Myocyte (in vitro differentiated cells): ENCODE measurements at regions not wholly inside any gene's neighbourhood (a gene's known extent, or its start where the extent isn't known, plus 50 kb on each side); places are given as distances from the start of the nearest gene placed in this dataset.
"Not testable (repeated sequence)": the region's sequence is repeated elsewhere in the genome, so short reads cannot be mapped to it uniquely, and the experiment has no call there.

Experiments used
- DNase-seq: peaks from one replicate; pipeline ENCODE4 v3.0.0-alpha.2; 2012; ENCODE audit warnings: low read depth

DNA sequence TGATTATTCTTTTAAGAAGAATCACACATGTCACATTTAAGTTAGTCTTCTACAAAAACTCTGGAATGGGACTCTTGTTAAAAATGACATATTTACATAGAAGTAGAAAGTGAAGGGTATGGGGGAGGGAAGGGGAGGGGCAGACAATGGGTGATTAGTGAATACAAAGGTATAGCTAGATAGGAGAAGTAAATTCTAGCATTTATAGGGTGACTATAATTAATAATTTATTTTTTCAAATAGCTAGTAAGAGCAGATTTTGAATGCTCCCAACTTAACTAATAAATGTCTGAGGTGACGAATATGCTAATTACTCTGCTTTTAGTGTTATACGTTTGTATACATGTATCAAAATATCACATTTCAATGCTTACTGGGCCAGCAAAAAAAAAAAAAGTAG lies 59.4 kb downstream of the BLTP3B start:
- no peak for DNase-seq

DNA sequence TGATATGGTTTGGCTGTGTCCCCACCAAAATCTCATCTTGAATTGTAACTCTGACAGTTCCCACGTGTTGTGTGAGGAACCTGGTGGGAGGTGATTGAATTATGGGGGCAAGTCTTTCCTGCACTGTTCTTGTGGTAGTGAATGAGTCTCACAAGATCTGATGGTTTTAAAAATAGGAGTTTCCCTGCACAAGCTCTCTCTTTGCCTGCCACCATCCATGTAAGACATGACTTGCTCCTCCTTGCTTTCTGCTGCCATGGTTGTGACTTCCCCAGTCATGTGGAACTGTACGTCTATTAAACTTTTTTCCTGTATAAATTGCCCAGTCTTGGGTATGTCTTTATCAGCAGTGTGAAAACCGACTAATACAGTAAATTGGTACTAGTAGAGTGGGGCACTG lies 63.9 kb downstream of the BLTP3B start:
- not testable (repeated sequence) for DNase-seq

DNA sequence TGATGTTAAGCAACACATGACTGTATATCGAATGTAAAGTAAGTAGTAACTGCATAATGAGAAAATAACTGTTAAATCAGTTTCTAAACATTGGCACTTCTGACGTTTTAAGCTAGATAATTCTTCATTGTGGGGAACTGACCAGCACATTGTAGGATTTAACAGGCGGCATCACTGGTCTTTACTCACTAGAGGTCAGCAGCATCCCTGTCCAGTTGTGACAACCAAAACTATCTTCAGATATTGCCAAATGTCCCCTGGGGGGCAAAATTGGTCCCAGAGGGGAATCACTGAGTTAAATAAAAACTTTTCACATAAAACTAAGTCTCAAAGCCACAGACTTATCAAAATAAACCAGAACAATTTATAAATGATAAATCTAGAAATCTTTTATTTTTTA lies 65.3 kb downstream of the BLTP3B start:
- peak; percentile 23 for DNase-seq

DNA sequence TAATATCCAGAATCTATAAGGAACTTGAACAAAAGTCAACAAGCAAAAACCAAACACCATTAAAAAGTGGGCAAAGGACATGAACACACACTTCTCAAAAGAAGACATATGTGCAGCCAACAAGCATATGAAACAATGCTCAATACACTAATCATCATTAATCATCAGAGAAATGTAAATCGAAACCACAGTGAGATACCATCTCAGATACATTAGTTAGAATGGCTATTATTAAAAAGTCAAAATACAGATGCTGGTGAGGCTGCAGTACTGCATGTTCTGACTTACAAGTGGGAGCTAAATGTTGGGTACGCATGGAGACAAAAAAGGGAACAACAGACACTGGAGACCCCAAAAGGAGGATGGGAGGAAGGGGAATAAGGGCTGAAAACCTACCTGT lies 67.1 kb downstream of the BLTP3B start:
- DNase-seq = no peak

DNA sequence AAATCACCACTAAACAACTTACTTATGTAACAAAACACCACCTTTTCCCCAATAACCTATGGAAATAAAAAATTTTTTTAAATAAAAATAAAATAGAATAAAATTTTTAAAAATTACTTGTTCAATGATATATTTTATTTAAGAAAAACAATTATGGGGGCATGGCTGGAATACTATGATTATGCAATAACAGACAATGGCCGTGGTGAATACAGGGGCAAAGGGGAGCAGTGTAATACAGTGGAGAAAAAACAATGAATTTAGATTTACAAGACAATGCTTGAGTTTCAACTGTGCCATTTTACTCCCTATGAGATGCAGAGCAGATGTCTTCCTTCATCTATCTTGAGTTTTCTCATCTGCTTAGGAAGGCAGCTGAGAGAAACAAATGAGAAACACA lies 72.9 kb downstream of the BLTP3B start:
- peak; percentile 3 for DNase-seq

DNA sequence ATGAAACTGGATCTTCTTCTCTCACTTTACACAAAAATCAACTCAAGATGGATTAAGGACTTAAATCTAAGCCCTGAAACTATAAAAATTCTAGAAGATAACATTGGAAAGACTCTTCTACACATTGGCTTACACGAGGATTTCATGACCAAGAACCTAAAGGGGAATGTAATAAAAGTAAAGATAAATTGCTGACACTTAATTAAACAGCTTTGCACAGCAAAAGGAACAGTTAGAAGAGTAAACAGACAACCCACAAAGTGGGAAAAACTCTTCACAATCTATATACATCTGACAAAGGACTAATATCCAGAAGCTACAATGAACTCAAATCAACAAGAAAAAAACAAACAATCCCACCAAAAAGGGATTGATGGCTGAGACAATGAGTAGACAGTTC lies 74.4 kb downstream of the BLTP3B start:
- DNase-seq = no peak

DNA sequence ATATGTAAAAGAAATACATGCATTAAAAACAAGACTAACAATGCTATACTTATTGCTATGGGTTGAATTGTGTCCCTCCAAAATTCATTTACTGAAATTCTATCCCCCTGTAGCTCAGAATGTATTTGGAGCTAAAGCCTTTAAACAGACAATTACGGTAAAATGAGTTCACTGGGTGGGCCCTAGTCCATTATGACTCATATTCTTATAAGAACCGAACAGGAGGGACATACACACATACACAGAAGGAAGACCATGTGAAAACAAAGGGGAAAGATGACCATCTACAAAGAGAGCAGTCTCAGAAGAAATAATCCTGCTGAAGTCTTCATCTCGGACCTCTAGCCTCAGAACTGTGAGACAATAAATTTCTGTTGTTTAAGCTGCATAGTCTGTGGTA lies 77.1 kb upstream of the ANKS1B start:
- no peak for DNase-seq

DNA sequence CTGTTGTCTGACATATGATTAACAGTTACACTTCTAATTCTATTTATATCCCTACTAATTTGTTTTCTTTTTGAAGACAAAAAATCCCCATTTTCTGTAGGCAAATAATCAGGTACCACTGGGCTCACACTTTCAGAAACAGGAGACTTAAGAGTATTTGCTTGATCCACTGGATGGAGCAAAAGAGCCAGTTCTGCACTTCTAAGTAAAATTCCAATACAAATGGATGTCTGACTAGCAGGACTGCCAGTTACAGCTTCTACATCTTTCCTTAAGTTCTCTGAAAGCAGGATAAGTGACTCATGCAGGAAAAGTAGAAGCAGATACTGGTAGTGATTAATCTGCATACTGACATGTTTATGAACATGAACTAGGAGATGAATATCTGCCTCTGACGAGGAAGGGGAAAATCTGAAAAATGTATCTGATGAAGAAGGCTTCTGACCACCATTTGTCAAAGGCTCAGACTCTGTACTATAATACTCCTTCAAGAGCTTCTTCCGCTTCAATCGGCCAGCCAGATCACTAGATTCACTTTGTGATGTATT lies 73.8 kb upstream of the ANKS1B start:
- DNase-seq = peak; percentile 43

DNA sequence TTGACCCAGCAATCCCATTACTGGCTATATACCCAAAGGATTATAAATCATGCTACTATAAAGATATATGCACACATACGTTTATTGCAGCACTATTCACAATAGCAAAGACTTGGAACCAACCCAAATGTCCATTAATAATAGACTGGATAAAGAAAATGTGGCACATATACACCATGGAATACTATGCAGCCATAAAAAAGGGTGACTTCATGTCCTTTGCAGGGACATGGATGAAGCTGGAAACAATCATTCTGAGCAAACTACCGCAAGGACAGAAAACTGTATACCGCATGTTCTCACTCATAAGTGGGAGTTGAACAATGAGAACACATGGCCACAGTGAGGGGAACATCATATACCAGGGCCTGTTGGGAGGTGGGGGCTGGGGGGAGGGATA lies 61.5 kb upstream of the ANKS1B start:
- not testable (repeated sequence) for DNase-seq

DNA sequence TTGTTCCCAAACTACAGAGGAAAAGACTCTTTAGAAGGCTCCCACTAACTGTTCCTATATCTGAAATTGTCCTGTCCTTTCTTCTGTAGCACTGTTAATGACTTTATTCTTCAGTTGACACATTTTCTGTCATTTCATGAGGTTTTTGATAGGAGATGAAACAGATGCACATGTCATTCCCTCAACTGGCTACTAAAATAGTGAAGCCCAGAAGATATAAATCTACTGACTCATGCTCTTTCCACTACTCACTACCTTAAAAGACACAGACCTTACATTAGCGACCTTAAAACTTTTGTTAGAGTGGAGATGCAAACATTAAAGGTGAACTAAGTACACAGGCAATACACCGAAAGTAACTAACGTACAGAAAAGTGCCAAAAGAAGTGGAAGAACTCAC lies 59.5 kb upstream of the ANKS1B start:
- DNase-seq = no peak

DNA sequence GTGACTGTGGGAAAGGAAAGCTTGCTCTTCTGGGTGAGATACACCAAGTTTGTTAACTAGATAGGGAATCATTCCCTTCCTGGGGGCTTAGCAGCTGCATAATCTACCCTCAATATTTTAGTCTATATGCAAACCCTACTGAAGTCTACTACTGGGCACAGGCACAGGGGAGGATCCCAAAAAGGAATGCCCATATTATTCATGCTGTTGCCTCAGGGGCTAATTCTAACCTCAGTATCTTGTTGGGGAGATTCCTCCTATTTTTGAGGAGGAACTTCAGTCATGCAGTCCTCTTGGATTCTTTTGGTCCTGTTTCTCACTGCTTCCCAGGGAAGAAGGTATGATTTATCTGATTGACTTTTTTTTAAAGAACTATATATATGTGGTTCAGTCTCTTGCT lies 58.9 kb upstream of the ANKS1B start:
- no peak for DNase-seq
